Stimulated activated CD8-positive, alpha-beta memory T cell treated with anti-CD3 and anti-CD28 coated beads, Interleukin-12 subunit alpha, Interleukin-12 subunit beta, amount 100 ng/mL, for 1 hour (primary cell): ENCODE measurements at regions not wholly inside any gene's neighbourhood (a gene's known extent, or its start where the extent isn't known, plus 50 kb on each side); places are given as distances from the start of the nearest gene placed in this dataset.
"Not testable (repeated sequence)": the region's sequence is repeated elsewhere in the genome, so short reads cannot be mapped to it uniquely, and the experiment has no call there.

Source experiments
- DNase-seq: peaks from one replicate; pipeline ENCODE4 v3.0.0-alpha.2; 2020; ENCODE audit warnings: low read depth

GRCh38 chr9:84511651-84512050, 157.9 kb upstream of the NTRK2 start:
- no peak for DNase-seq

- DNase-seq, result no peak
These were observed 157.0 kb upstream of the NTRK2 start for GRCh38 chr9:84512493-84512892.

GRCh38 chr9:84513473-84513872, 156.1 kb upstream of the NTRK2 start:
- DNase-seq, result no peak

GRCh38 chr9:84513979-84514378, 155.6 kb upstream of the NTRK2 start:
- DNase-seq, result no peak

GRCh38 chr9:84514421-84514820, 155.1 kb upstream of the NTRK2 start:
- no peak for DNase-seq

- no peak for DNase-seq
These were observed 152.5 kb upstream of the NTRK2 start for GRCh38 chr9:84517026-84517425.

GRCh38 chr9:84519413-84519812, 150.1 kb upstream of the NTRK2 start:
- DNase-seq, result no peak

GRCh38 chr9:84521208-84521607, 148.3 kb upstream of the NTRK2 start:
- no peak for DNase-seq

GRCh38 chr9:84526211-84526610, 143.3 kb upstream of the NTRK2 start:
- DNase-seq, result not testable (repeated sequence)

GRCh38 chr9:84527060-84527720, 142.3 kb upstream of the NTRK2 start:
- DNase-seq, result not testable (repeated sequence)

- not testable (repeated sequence) for DNase-seq
These were observed 133.6 kb upstream of the NTRK2 start for GRCh38 chr9:84535973-84536372.

- DNase-seq, result no peak
These were observed 130.7 kb upstream of the NTRK2 start for GRCh38 chr9:84538879-84539278.

GRCh38 chr9:84542554-84542953, 127.0 kb upstream of the NTRK2 start:
- no peak for DNase-seq

- no peak for DNase-seq
These were observed 115.4 kb upstream of the NTRK2 start for GRCh38 chr9:84554069-84554664.

GRCh38 chr9:84556556-84556955, 113.0 kb upstream of the NTRK2 start:
- no peak for DNase-seq

- DNase-seq, result no peak
These were observed 111.8 kb upstream of the NTRK2 start for GRCh38 chr9:84557751-84558150.

- DNase-seq, result no peak
These were observed 105.8 kb upstream of the NTRK2 start for GRCh38 chr9:84563691-84564090.

GRCh38 chr9:84567805-84568204, 101.7 kb upstream of the NTRK2 start:
- DNase-seq, result no peak

GRCh38 chr9:84570482-84571154, 98.9 kb upstream of the NTRK2 start:
- DNase-seq, result no peak

GRCh38 chr9:84573083-84573482, 96.4 kb upstream of the NTRK2 start:
- no peak for DNase-seq

- no peak for DNase-seq
These were observed 93.8 kb upstream of the NTRK2 start for GRCh38 chr9:84575705-84576104.

GRCh38 chr9:84583866-84584265, 85.7 kb upstream of the NTRK2 start:
- DNase-seq, result no peak

GRCh38 chr9:84586662-84587061, 82.9 kb upstream of the NTRK2 start:
- DNase-seq, result no peak

GRCh38 chr9:84587153-84587552, 82.4 kb upstream of the NTRK2 start:
- no peak for DNase-seq
